Testis (tissue), 2 donors: ENCODE measurements at regions not wholly inside any gene's neighbourhood (a gene's known extent, or its start where the extent isn't known, plus 50 kb on each side); places are given as distances from the start of the nearest gene placed in this dataset.

Source experiments
- DNase-seq: peaks from one replicate; pipeline ENCODE4 v3.0.0-alpha.2; 2019
- H3K27ac ChIP-seq, 2 donors: fragments of 200-600 bp; sonication (generic); one replicate each; pipeline ENCODE4 v1.5.1; 2019
- H3K27me3 ChIP-seq: fragments of 200-600 bp; sonication (generic); one replicate; pipeline ENCODE4 v1.5.1; 2019
- H3K36me3 ChIP-seq: fragments of 200-600 bp; sonication (generic); one replicate; pipeline ENCODE4 v1.5.1; 2017; ENCODE audit warnings: low read depth; ENCODE audit errors: missing control alignments
- H3K4me1 ChIP-seq: fragments of 200-600 bp; sonication (generic); one replicate; pipeline ENCODE4 v1.5.1; 2019
- H3K4me3 ChIP-seq, 2 donors: fragments of 200-600 bp; sonication (generic); one replicate each; pipeline ENCODE4 v1.5.1; 2017 to 2019
- H3K9me3 ChIP-seq: fragments of 200-600 bp; sonication (generic); one replicate; pipeline ENCODE4 v1.5.1; 2017
- POLR2A ChIP-seq: fragments of 450-650 bp; IDR thresholded peaks from one replicate; pipeline ENCODE4 v1.6.1; 2017; ENCODE audit warnings: antibody characterized with exemption, mild to moderate bottlenecking, moderate library complexity
- WGBS, 2 donors: methylation state at CpG; one replicate each; pipeline ENCODE4 v1.1.5; 2018; 5-methylcytosine and 5-hydroxymethylcytosine counted together
- intact Hi-C: fragments of 100-400 bp; cut with DNase I; formaldehyde crosslinking; loops from one replicate; pipeline ENCODE4 v1.15.1; 2023; ENCODE audit warnings: low total_unique reads
- TF ChIP-seq, protein P1 (sequence below), 3 experiments: fragments of 450-650 bp in 2 of 3; fragments of 200-600 bp in 1 of 3; sonication (generic) in 1 of 3; IDR thresholded peaks; one replicate each; pipeline ENCODE4 v1.5.1; 2016 to 2019; ENCODE audit warnings: antibody characterized with exemption in 3 of 3, mild to moderate bottlenecking in 2 of 3, moderate library complexity in 1 of 3

DNA sequence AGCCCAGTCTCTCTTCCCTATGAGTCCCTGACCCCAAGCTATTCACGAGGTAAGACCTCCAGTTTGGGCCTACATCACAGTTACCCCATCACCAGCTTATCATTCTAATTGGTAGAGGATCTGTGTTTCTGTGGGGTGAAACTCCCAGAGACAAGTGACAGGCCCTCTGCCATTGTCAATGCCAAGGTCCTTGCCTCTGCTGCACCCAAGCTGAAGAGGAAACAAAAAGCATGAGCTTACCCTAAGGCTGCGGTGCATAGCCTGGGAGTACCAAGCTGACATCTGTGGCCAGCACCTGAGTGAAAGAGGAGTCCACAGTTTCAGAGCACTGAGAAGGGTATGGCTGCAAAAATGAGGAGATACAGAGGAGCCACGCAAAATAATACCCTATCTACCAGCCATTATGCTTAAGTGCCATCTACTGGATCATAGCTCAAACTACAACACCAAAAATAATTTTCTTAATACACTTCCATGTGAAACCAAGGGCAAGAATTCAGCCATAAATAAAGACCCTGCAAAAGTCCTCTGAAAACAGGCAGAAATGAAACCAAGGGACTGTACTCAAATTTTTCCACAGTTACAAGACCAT, 62.3 kb upstream of the ANO5 start:
- H3K4me3 ChIP-seq: no peak overlapping the region
- no peak for DNase-seq
- TF ChIP-seq, protein P1, sequence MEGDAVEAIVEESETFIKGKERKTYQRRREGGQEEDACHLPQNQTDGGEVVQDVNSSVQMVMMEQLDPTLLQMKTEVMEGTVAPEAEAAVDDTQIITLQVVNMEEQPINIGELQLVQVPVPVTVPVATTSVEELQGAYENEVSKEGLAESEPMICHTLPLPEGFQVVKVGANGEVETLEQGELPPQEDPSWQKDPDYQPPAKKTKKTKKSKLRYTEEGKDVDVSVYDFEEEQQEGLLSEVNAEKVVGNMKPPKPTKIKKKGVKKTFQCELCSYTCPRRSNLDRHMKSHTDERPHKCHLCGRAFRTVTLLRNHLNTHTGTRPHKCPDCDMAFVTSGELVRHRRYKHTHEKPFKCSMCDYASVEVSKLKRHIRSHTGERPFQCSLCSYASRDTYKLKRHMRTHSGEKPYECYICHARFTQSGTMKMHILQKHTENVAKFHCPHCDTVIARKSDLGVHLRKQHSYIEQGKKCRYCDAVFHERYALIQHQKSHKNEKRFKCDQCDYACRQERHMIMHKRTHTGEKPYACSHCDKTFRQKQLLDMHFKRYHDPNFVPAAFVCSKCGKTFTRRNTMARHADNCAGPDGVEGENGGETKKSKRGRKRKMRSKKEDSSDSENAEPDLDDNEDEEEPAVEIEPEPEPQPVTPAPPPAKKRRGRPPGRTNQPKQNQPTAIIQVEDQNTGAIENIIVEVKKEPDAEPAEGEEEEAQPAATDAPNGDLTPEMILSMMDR (IDR thresholded peaks at IDR 0.05): peak in 1 of 3 experiments; percentile 29
- no peak for TF ChIP-seq POLR2A
- intact Hi-C loops: no loop called here
- WGBS, 2 donors: 52 to 58% methylated on average over 3 of the region's 3 CpGs
- H3K27me3 ChIP-seq: no peaks in the 10 kb centered on the region
- no peaks in the 10 kb centered on the region for H3K4me1 ChIP-seq
- no peak overlapping the region for H3K27ac ChIP-seq
- no peaks in the 10 kb centered on the region for H3K9me3 ChIP-seq
- no peaks in the 10 kb centered on the region for H3K36me3 ChIP-seq

DNA sequence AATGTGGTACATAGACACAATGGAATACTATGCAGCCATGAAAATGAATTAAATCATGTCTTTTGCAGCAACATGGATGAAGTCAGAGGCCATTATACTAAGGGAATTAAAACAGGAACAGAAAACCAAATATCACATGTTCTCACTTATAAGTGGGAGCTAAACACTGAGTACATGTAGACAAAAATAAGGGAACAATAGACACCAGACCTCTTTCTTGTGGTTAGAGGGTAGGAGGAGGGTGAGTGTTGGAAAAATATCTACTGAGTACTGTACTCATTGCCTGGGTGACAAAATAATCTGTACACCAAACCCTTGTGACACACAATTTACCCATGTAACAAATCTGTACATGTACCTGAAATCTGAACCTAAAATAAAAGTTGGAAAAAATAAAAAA, 59.1 kb upstream of the ANO5 start:
- TF ChIP-seq, protein P1 (IDR thresholded peaks at IDR 0.05): no peak
- TF ChIP-seq POLR2A: no peak
- Histone ChIP-seq H3K4me3 (no peak overlapping the region), H3K36me3 (no peaks in the 10 kb centered on the region), H3K4me1 (no peaks in the 10 kb centered on the region), H3K9me3 (no peaks in the 10 kb centered on the region), H3K27ac (no peak overlapping the region), H3K27me3 (no peaks in the 10 kb centered on the region)
- intact Hi-C loops: no loop called here
- DNase-seq: no peak

DNA sequence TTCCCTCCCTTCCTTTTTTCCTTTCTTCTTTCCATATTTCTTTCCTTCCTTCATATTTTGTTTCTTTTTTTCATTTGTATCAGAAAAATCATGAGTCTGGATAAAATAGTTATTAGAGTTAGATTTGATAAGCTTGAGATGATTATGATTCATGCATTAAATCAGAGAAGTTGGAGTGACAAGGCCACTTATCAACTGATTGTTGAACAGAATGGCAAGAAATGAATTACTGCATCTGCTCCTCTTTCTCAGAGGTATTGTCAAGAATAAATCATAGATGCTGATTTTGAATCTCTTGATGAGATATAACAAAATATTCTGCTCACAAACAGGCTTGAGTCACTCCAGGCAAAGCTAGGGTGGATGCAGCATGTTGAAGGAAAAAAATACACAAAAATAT, 54.6 kb upstream of the ANO5 start:
- no peak overlapping the region for H3K27ac ChIP-seq
- H3K4me1 ChIP-seq: no peaks in the 10 kb centered on the region
- no peak for TF ChIP-seq POLR2A
- TF ChIP-seq, protein P1 (IDR thresholded peaks at IDR 0.05): no peak
- H3K36me3 ChIP-seq: no peaks in the 10 kb centered on the region
- no peaks in the 10 kb centered on the region for H3K27me3 ChIP-seq
- intact Hi-C loops: no loop called here
- no peaks in the 10 kb centered on the region for H3K9me3 ChIP-seq
- H3K4me3 ChIP-seq: no peak overlapping the region
- DNase-seq: no peak
